A673 (cell line): ENCODE measurements at regions not wholly inside any gene's neighbourhood (a gene's known extent, or its start where the extent isn't known, plus 50 kb on each side); places are given as distances from the start of the nearest gene placed in this dataset.

Experiments used
- CTCF ChIP-seq: fragments of 300-800, 200-600 bp; sonication (generic); conservative IDR thresholded peaks from 2 replicates; pipeline ENCODE4 v1.5.1; 2017; ENCODE audit warnings: low read depth, mild to moderate bottlenecking, antibody characterized with exemption, low read length, moderate library complexity, mixed read lengths
- EZH2 ChIP-seq: fragments of 200-600 bp; sonication (generic); IDR thresholded peaks from 2 replicates; pipeline ENCODE4 v1.6.1; 2017; ENCODE audit warnings: borderline replicate concordance, low read depth, mild to moderate bottlenecking, mixed read lengths, antibody characterized with exemption, low read length; ENCODE audit not compliant: poor library complexity, severe bottlenecking

DNA sequence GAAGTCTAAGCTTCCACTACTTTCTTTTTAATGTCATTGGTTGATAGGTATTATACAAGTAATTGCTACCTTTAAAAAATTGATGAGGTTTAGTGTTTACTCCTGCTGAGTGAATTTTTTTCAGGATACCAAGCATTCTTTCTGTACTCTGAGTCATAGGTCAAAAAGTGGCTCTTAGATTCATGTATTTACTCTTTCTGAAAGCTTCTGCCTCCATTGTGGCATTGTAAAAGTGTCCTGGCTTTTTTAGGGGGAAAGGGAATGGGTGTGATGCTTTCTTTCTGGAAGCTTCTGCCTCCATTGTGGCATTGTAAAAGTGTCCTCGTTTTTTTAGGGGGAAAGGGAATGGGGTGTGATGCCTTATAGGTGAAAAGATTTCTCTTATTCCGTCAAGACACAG lies 286.5 kb downstream of the LPIN1 start:
- no peak for TF ChIP-seq CTCF
- TF ChIP-seq EZH2 = no peak
